ENCODE measurements at regions not wholly inside any gene's neighbourhood (a gene's known extent, or its start where the extent isn't known, plus 50 kb on each side); places are given as distances from the start of the nearest gene placed in this dataset.
A peak's percentile ranks its signal among the peaks of the same experiment; 100 is the strongest.

DNA sequence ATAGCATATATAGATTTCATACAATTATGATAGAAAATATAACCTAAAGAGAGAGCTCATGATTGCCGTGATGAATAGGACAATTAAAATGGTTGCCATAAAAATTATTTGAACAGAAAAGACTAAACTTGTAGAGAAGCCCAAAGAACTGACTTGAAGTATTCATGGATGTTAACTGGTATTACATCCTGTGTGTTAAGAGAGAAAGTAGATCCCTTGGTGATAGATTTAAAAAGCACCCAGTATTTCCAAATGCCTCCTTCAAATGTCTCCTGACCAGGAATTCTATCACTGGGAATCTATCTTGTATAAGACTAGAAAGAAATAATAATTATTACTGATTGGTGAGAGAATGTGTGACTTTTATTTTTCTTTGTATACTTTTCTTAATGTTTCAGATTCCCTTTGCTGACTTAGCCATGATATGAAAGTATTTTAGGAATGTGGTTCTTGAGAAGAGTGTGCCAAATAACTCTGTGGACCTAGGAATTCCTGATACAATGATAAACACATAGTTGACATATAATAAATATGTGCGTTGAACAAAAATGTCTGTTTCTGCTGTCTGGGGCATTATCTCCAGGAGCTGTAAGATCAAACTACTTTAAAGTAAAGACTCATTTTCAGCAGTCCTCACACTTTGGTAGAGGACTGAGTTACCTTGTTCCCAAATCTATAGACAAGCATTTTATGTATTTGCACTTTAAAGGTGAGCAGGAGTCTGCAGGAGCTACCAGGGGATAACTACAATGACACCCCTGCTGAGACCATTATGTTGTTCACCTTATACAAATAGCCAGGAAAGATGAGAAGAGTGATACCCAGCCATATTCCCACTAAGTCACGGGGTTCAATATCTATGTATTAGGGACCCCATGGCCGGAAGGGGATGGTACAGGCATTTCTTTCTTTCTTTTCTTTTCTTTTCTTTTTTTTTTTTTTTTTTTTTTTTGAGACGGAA is 211.1 kb upstream of the TLE4 start:
- Histone ChIP-seq H3K27ac (no peak overlapping the region), H3K9me3 (ENCODE audit: low read depth) (no peaks in the 10 kb centered on the region), H3K36me3 (no peaks in the 10 kb centered on the region), H3K4me1 (ENCODE audit: low read depth) (peaks cover 5% of the 10 kb centered on the region), H3K27me3 (peaks cover 3% of the 10 kb centered on the region), H3K4me3 (no peak overlapping the region)
- peak in 1 of 2 donors; percentile 21 for DNase-seq (ENCODE audit: low read depth in 1 of 2, low spot score in 1 of 2)
- TF ChIP-seq, protein P1, sequence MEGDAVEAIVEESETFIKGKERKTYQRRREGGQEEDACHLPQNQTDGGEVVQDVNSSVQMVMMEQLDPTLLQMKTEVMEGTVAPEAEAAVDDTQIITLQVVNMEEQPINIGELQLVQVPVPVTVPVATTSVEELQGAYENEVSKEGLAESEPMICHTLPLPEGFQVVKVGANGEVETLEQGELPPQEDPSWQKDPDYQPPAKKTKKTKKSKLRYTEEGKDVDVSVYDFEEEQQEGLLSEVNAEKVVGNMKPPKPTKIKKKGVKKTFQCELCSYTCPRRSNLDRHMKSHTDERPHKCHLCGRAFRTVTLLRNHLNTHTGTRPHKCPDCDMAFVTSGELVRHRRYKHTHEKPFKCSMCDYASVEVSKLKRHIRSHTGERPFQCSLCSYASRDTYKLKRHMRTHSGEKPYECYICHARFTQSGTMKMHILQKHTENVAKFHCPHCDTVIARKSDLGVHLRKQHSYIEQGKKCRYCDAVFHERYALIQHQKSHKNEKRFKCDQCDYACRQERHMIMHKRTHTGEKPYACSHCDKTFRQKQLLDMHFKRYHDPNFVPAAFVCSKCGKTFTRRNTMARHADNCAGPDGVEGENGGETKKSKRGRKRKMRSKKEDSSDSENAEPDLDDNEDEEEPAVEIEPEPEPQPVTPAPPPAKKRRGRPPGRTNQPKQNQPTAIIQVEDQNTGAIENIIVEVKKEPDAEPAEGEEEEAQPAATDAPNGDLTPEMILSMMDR (IDR thresholded peaks at IDR 0.05; ENCODE audit: low read depth, low read length): no peak

DNA sequence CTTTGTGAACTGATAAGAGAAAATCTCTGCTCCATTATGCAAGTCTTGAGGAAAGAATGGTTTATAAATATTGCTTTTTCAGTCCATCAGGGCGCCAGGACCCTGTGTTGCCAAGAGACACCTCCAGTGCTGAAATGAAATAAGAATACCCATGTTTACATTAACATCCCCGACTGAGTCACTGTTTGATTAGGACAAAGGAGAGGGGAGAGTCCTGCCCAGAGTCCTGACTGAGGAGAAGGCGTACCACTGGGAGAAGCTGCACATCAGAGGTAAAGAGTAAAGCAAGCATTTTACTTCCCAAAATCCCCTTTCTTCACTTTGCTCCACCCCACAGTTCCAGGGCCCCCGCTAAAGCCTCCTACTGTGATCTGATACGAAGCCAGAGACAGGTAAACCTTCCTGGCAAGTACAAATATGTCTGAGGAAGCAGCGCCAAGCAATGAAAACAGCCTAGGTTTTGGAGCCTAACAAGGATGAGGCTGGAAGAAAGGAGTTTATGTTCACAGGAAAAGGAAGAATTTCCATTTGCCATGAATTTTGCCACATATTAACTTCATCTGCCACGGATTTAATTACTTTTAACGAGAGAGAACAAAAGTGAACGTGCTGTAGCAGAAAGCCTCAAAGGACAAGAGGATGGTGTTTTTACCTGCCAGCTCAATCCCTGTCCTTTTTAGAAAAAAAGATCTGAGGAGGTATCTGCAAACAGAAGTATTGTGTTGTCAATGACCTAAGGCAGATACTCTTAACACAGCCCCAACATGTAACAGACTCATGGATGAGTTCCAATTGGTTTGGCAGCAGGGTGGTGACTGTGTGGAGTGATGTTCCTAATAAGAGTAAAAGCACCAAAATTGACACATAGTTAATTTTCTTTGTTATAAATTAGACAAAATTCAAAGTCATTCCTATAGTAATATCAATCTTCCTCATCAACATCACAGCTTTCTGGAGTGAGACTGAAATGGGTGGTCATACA is 209.4 kb upstream of the TLE4 start:
- Histone ChIP-seq H3K4me1 (ENCODE audit: low read depth) (peaks cover 5% of the 10 kb centered on the region), H3K4me3 (no peak overlapping the region), H3K36me3 (no peaks in the 10 kb centered on the region), H3K27ac (no peak overlapping the region), H3K9me3 (ENCODE audit: low read depth) (no peaks in the 10 kb centered on the region), H3K27me3 (peaks cover 3% of the 10 kb centered on the region)
- DNase-seq (ENCODE audit: low read depth in 1 of 2, low spot score in 1 of 2): no peak
- TF ChIP-seq, protein P1 (IDR thresholded peaks at IDR 0.05; ENCODE audit: low read depth, low read length): no peak

- Histone ChIP-seq H3K4me1 (ENCODE audit: low read depth) (no peaks in the 10 kb centered on the region), H3K36me3 (no peaks in the 10 kb centered on the region), H3K4me3 (no peak overlapping the region), H3K27ac (no peak overlapping the region), H3K27me3 (no peaks in the 10 kb centered on the region), H3K9me3 (ENCODE audit: low read depth) (no peaks in the 10 kb centered on the region)
- TF ChIP-seq, protein P1 (IDR thresholded peaks at IDR 0.05; ENCODE audit: low read depth, low read length): no peak
- DNase-seq (ENCODE audit: low read depth in 1 of 2, low spot score in 1 of 2): no peak
Measured at GRCh38 chr9:79369676-79370075, 202.1 kb upstream of the TLE4 start.

DNA sequence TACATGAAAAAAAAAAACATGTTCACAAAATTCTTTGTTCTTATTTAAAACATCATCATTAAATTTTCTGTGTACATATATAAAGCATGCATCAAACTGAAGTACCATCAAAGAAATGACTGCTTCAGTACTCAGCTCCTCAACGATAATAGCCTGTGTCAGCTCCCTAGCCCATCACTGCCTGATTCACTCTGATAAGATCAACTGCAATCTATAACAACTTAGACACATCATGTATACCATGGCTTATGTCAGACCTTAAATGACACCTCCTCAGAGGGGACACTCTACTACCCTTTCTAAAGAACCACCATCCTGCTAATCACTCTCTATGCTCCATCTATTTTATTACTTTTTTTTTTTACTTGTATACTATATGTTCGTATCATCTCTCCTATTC is 200.5 kb upstream of the TLE4 start:
- H3K4me1 ChIP-seq (ENCODE audit: low read depth): no peaks in the 10 kb centered on the region
- no peaks in the 10 kb centered on the region for H3K36me3 ChIP-seq
- H3K27me3 ChIP-seq: no peaks in the 10 kb centered on the region
- no peaks in the 10 kb centered on the region for H3K9me3 ChIP-seq (ENCODE audit: low read depth)
- TF ChIP-seq, protein P1 (IDR thresholded peaks at IDR 0.05; ENCODE audit: low read depth, low read length): no peak
- no peak for DNase-seq (ENCODE audit: low read depth in 1 of 2, low spot score in 1 of 2)
- H3K4me3 ChIP-seq: no peak overlapping the region
- no peak overlapping the region for H3K27ac ChIP-seq

DNA sequence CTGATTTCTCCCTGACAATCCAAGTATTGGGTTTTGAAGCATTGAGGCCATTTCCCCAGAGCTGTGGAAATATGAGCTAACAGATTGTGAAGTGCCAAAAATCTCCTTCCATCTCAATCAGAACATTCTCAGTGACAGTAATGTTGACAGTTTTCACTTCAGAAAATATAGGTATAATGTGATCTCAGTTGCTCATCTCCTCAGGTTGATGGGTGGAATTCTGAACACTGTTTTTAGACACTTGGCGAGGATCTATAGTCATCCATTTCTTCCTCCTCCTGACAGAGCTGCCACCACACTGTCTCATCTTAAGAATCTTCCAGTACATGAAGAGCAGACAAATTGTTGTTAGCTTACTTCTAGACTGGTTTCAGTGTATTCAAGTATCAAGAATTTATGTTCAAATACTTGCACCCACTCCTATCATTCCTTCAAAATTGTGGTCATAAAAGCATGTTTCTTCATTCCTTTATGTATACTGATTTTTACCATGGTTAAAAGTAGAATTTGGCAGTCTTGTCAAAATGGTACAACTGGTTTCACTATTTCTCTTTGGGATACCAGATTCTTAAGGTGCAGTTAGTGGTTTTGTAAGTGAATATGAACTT is 199.7 kb upstream of the TLE4 start:
- Histone ChIP-seq H3K27me3 (no peaks in the 10 kb centered on the region), H3K4me1 (ENCODE audit: low read depth) (no peaks in the 10 kb centered on the region), H3K4me3 (no peak overlapping the region), H3K27ac (no peak overlapping the region), H3K36me3 (no peaks in the 10 kb centered on the region), H3K9me3 (ENCODE audit: low read depth) (no peaks in the 10 kb centered on the region)
- DNase-seq (ENCODE audit: low read depth in 1 of 2, low spot score in 1 of 2): no peak
- TF ChIP-seq, protein P1 (IDR thresholded peaks at IDR 0.05; ENCODE audit: low read depth, low read length): no peak
